Common myeloid progenitor, CD34-positive (primary cell): ENCODE measurements at regions not wholly inside any gene's neighbourhood (a gene's known extent, or its start where the extent isn't known, plus 50 kb on each side); places are given as distances from the start of the nearest gene placed in this dataset.

Source experiments
- CTCF ChIA-PET: fragments of 350-600 bp; sonication (Branson Sonifier 250); formaldehyde crosslinking; loops from one replicate; lab custom pipeline; 2021; ENCODE audit warnings: antibody characterized with exemption; lab: Charles Lee
- POLR2A ChIA-PET: fragments of 350-600 bp; sonication (Branson Sonifier 250); formaldehyde crosslinking; loops from one replicate; lab custom pipeline; 2021; ENCODE audit warnings: antibody characterized with exemption; lab: Charles Lee
- DNase-seq, 3 donors: peaks; one replicate each; pipeline versions ENCODE4 v3.0.0 to v3.0.0-alpha.2; 2013
- H3K27ac ChIP-seq, 2 experiments: 1 replicate in 1 of 2; 2 replicates in 1 of 2; pipeline ENCODE4 v1.7.0; 2013; ENCODE audit warnings: inconsistent platforms in 2 of 2, low read length in 2 of 2, mild to moderate bottlenecking in 2 of 2, low read depth in 1 of 2, moderate library complexity in 1 of 2; ENCODE audit not compliant: severe bottlenecking in 2 of 2, insufficient read depth in 1 of 2, poor library complexity in 1 of 2
- H3K27me3 ChIP-seq, 5 experiments: replicated peaks in 2 of 5; 1 replicate in 3 of 5; 2 replicates in 2 of 5; pipeline versions ENCODE4 v1.6.1 to v1.7.0; 2013; ENCODE audit warnings: low read length in 4 of 5, mild to moderate bottlenecking in 2 of 5, moderate library complexity in 2 of 5, inconsistent platforms in 1 of 5; ENCODE audit not compliant: insufficient read depth in 5 of 5, control insufficient read depth in 4 of 5
- H3K36me3 ChIP-seq, 4 experiments: 1 replicate in 2 of 4; 2 replicates in 2 of 4; pipeline versions ENCODE4 v1.6.1 to v1.7.0; 2013; ENCODE audit warnings: low read length in 3 of 4, control low read depth in 1 of 4, mild to moderate bottlenecking in 1 of 4; ENCODE audit not compliant: control insufficient read depth in 4 of 4, insufficient read depth in 4 of 4
- H3K4me1 ChIP-seq, 4 experiments: 1 replicate in 3 of 4; 2 replicates in 1 of 4; pipeline versions ENCODE4 v1.6.1 to v1.7.1; 2013; ENCODE audit warnings: low read length in 3 of 4, mild to moderate bottlenecking in 3 of 4, control low read depth in 1 of 4, inconsistent platforms in 1 of 4, moderate library complexity in 1 of 4; ENCODE audit not compliant: control insufficient read depth in 4 of 4, insufficient read depth in 4 of 4; ENCODE audit errors: control extremely low read depth in 1 of 4
- H3K4me3 ChIP-seq, 7 experiments: 1 replicate in 4 of 7; 2 replicates in 3 of 7; pipeline versions ENCODE4 v1.5.1 to v1.7.0; 2013; ENCODE audit warnings: mild to moderate bottlenecking in 7 of 7, low read length in 6 of 7, moderate library complexity in 6 of 7, inconsistent platforms in 2 of 7, low read depth in 2 of 7, control low read depth in 1 of 7; ENCODE audit not compliant: insufficient read depth in 4 of 7, control insufficient read depth in 1 of 7; ENCODE audit errors: extremely low read depth in 1 of 7
- H3K9me3 ChIP-seq, 5 experiments: 1 replicate in 4 of 5; 2 replicates in 1 of 5; pipeline versions ENCODE4 v1.6.1 to v1.7.1; 2013; ENCODE audit warnings: low read length in 4 of 5, mild to moderate bottlenecking in 2 of 5, inconsistent platforms in 1 of 5, low read depth in 1 of 5, moderate library complexity in 1 of 5; ENCODE audit not compliant: control insufficient read depth in 4 of 5, insufficient read depth in 2 of 5; ENCODE audit errors: control extremely low read depth in 1 of 5
- WGBS: methylation state at CpG from one replicate; pipeline ENCODE4 v1.1.5; 2013; ENCODE audit not compliant: insufficient coverage; 5-methylcytosine and 5-hydroxymethylcytosine counted together

GRCh38 chr4:36394352-36394903 is 113.0 kb downstream of the DTHD1 start:
- Histone ChIP-seq H3K27ac (no peak overlapping the region), H3K4me1 (no peaks in the 10 kb centered on the region), H3K9me3 (no peaks in the 10 kb centered on the region), H3K36me3 (no peaks in the 10 kb centered on the region), H3K27me3 (no peaks in the 10 kb centered on the region), H3K4me3 (no peak overlapping the region)
- 100% methylated on average over 3 of the region's 5 CpGs for WGBS
- DNase-seq = no peak
- POLR2A ChIA-PET = no interaction called here
- CTCF ChIA-PET = interaction anchor here (0.9 kb wide), 1 partner anchor 41 kb away, joined by 3 read pairs; no protein-coding TSS in a partner anchor

DNA sequence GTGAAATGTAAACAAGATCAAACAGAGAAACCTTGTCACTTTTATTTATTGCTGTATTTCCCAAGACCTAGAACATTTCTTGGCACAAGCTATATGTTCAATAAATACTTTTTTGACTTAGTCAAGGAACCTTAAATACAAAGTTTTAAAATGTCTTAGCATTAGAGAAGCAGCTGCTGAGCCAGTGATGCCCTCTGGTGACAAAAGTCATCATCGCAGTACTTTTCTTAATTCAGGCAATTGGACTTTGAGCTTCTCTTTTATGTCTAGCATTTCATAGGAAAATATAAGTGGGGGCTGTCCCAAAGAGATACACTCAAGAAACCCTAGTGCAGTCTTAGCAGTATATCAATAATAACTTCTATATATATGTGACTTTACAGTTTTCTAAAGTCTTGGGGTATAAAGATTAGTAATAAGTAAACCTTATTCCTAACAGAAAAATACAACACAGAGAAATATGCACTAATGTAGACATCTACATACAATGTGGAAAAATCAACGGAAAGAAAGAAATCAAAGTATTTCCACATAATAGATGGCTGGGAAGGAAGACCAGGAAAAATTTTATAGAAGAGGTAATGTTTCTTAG is 118.4 kb downstream of the DTHD1 start:
- Histone ChIP-seq H3K36me3 (no peaks in the 10 kb centered on the region), H3K27me3 (peaks cover 0 to 2% (median 0%) of the 10 kb centered on the region in 5 experiments), H3K4me3 (no peak overlapping the region), H3K27ac (no peak overlapping the region), H3K4me1 (no peaks in the 10 kb centered on the region), H3K9me3 (no peaks in the 10 kb centered on the region)
- ChIA-PET CTCF (interaction anchor here (0.6 to 4.0 kb wide), 28 partner anchors 9 to 1433 kb away, joined by 3 to 36 read pairs (median 4); no protein-coding TSS in a partner anchor), POLR2A (no interaction called here)
- peak; percentile 46 to 69 (median 56) for DNase-seq
- 14% methylated on average over 1 of the region's 2 CpGs for WGBS

GRCh38 chr4:36402008-36402758 is 120.8 kb downstream of the DTHD1 start:
- Histone ChIP-seq H3K27ac (no peak overlapping the region), H3K4me1 (no peaks in the 10 kb centered on the region), H3K4me3 (no peak overlapping the region), H3K27me3 (peaks cover 0 to 2% (median 0%) of the 10 kb centered on the region in 5 experiments), H3K36me3 (no peaks in the 10 kb centered on the region), H3K9me3 (no peaks in the 10 kb centered on the region)
- no peak for DNase-seq
- 100% methylated on average over 4 of the region's 9 CpGs for WGBS
- ChIA-PET CTCF (interaction anchor here (0.7 to 2.0 kb wide), 3 partner anchors 10 to 69 kb away, joined by 3 to 7 read pairs (median 3); no protein-coding TSS in a partner anchor), POLR2A (interaction anchor here (0.6 kb wide), 1 partner anchor 1797 kb away, joined by 3 read pairs; no protein-coding TSS in a partner anchor)

GRCh38 chr4:36411338-36411737 is 129.9 kb downstream of the DTHD1 start:
- DNase-seq = no peak
- no peaks in the 10 kb centered on the region for H3K4me1 ChIP-seq
- no peak overlapping the region for H3K4me3 ChIP-seq
- no peak overlapping the region for H3K27ac ChIP-seq
- H3K36me3 ChIP-seq = no peaks in the 10 kb centered on the region
- H3K9me3 ChIP-seq = no peaks in the 10 kb centered on the region
- CTCF ChIA-PET = interaction anchor here (0.7 to 1.7 kb wide), 3 partner anchors 8 to 15 kb away, joined by 3 to 6 read pairs (median 3); no protein-coding TSS in a partner anchor
- POLR2A ChIA-PET = no interaction called here
- peaks cover 0 to 2% (median 0%) of the 10 kb centered on the region in 5 experiments for H3K27me3 ChIP-seq
- WGBS = 84% methylated on average over 2 of the region's 6 CpGs

DNA sequence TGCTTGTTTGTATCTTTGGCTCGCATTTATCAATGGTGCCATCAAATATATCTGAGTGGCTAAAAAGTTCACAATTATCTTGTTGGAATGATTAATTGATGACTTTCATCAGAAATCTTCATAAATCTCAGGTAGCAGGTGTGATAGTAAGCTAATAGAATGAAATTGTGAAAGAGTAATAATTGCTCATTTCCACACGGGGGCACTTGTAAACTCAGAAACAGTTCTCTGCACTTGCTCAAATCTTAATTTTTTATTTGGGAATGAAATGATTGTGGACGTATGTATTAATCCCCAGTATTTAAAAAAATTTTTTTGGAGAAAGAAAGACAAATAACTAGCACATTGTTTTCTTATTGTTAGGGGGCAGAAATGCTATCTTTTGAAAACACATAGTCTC is 132.8 kb downstream of the DTHD1 start:
- no CpG with 5 or more reads among the region's 3 CpGs for WGBS
- CTCF ChIA-PET = interaction anchor here (1.7 kb wide), 1 partner anchor 978 kb away, joined by 6 read pairs; no protein-coding TSS in a partner anchor

DNA sequence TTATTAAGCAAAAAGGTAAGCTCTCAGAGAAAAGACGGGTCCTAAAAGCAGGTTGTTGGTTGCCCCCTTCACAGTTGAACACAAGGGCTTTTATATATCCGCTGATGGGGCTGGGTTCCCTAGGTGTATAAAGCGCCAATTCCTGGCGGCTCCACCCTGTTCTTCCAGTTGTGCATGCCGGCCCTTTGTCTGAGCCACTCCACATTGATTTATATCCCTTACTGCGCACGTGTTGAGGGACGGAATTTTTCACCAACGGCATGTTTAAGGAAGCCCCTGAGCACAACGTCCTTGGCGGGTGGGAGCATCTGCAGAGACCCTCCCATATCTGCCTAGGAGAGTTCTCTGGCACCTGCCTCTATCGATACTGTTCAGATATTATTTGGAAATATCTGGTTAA is 135.7 kb downstream of the DTHD1 start:
- H3K27ac ChIP-seq = no peak overlapping the region
- no peaks in the 10 kb centered on the region for H3K4me1 ChIP-seq
- no peak overlapping the region for H3K4me3 ChIP-seq
- POLR2A ChIA-PET = no interaction called here
- H3K36me3 ChIP-seq = no peaks in the 10 kb centered on the region
- DNase-seq = no peak
- H3K27me3 ChIP-seq = peaks cover 0 to 5% (median 0%) of the 10 kb centered on the region in 5 experiments
- CTCF ChIA-PET = no interaction called here
- H3K9me3 ChIP-seq = peaks cover 0 to 5% (median 0%) of the 10 kb centered on the region in 5 experiments
- 94% methylated on average over 11 of the region's 12 CpGs for WGBS

More for the DNA sequence above, 132.8 kb downstream of the DTHD1 start:
- peak; percentile 4 to 9 (median 9) for DNase-seq
- POLR2A ChIA-PET = no interaction called here
- H3K9me3 ChIP-seq = no peaks in the 10 kb centered on the region
- no peaks in the 10 kb centered on the region for H3K36me3 ChIP-seq
- no peak overlapping the region for H3K4me3 ChIP-seq
- no peaks in the 10 kb centered on the region for H3K4me1 ChIP-seq
- no peak overlapping the region for H3K27ac ChIP-seq
- H3K27me3 ChIP-seq = peaks cover 0 to 5% (median 0%) of the 10 kb centered on the region in 5 experiments
